Kidney epithelial cell (primary cell): ENCODE measurements at regions not wholly inside any gene's neighbourhood (a gene's known extent, or its start where the extent isn't known, plus 50 kb on each side); places are given as distances from the start of the nearest gene placed in this dataset.

Source experiments
- DNase-seq: peaks from one replicate; pipeline ENCODE4 v3.0.0-alpha.2; 2010; ENCODE audit warnings: low read depth
- H3K27me3 ChIP-seq: 2 replicates; pipeline ENCODE4 v1.6.0; 2011; ENCODE audit warnings: low read length; ENCODE audit not compliant: control insufficient read depth, insufficient read depth
- H3K36me3 ChIP-seq: 2 replicates; pipeline ENCODE4 v1.5.1; 2011; ENCODE audit warnings: low read length; ENCODE audit not compliant: control insufficient read depth, insufficient read depth
- H3K4me3 ChIP-seq: 2 replicates; pipeline ENCODE4 v1.5.1; 2011; ENCODE audit warnings: low read depth, mild to moderate bottlenecking, control low read depth, low read length
- CTCF ChIP-seq: IDR thresholded peaks from 2 replicates; pipeline ENCODE4 v1.5.1; 2011; ENCODE audit warnings: mild to moderate bottlenecking, moderate library complexity, low read length, control low read depth, inconsistent platforms; ENCODE audit not compliant: insufficient read depth, poor library complexity, severe bottlenecking

- Histone ChIP-seq H3K4me3 (no peak overlapping the region), H3K36me3 (no peaks in the 10 kb centered on the region), H3K27me3 (no peaks in the 10 kb centered on the region)
- DNase-seq: peak; percentile 88
- TF ChIP-seq CTCF: peak; percentile 22
Observed at GRCh38 chr6:82589509-82590206, 226.0 kb downstream of the TPBG start.

GRCh38 chr6:82597201-82597600, 233.6 kb downstream of the TPBG start:
- DNase-seq: no peak
- TF ChIP-seq CTCF: no peak
- no peaks in the 10 kb centered on the region for H3K36me3 ChIP-seq
- no peak overlapping the region for H3K4me3 ChIP-seq
- H3K27me3 ChIP-seq: no peaks in the 10 kb centered on the region

- TF ChIP-seq CTCF: no peak
- Histone ChIP-seq H3K4me3 (no peak overlapping the region), H3K36me3 (no peaks in the 10 kb centered on the region), H3K27me3 (no peaks in the 10 kb centered on the region)
- DNase-seq: no peak
Observed at GRCh38 chr6:82602776-82603175, 239.2 kb downstream of the TPBG start.

GRCh38 chr6:82603871-82604270, 240.3 kb downstream of the TPBG start:
- H3K27me3 ChIP-seq: no peaks in the 10 kb centered on the region
- no peaks in the 10 kb centered on the region for H3K36me3 ChIP-seq
- no peak overlapping the region for H3K4me3 ChIP-seq
- TF ChIP-seq CTCF: no peak
- DNase-seq: no peak

- no peak for TF ChIP-seq CTCF
- Histone ChIP-seq H3K36me3 (no peaks in the 10 kb centered on the region), H3K27me3 (no peaks in the 10 kb centered on the region), H3K4me3 (no peak overlapping the region)
- DNase-seq: no peak
Observed at GRCh38 chr6:82607998-82608725, 244.5 kb downstream of the TPBG start.
